LNCaP clone FGC (cell line): ENCODE measurements at regions not wholly inside any gene's neighbourhood (a gene's known extent, or its start where the extent isn't known, plus 50 kb on each side); places are given as distances from the start of the nearest gene placed in this dataset.

Experiments used
- DNase-seq: peaks from one replicate; pipeline ENCODE4 v3.0.0-alpha.2; 2011; ENCODE audit warnings: low read depth
- H3K4me3 ChIP-seq: 2 replicates; pipeline ENCODE4 v1.5.1; 2011; ENCODE audit warnings: mild to moderate bottlenecking, low read depth, low read length, control low read depth
- TF ChIP-seq, protein P1 (sequence below): IDR thresholded peaks from 2 replicates; pipeline ENCODE4 v1.5.1; 2012; ENCODE audit warnings: mild to moderate bottlenecking; ENCODE audit not compliant: control insufficient read depth, insufficient read depth; ENCODE audit errors: extremely low read depth

DNA sequence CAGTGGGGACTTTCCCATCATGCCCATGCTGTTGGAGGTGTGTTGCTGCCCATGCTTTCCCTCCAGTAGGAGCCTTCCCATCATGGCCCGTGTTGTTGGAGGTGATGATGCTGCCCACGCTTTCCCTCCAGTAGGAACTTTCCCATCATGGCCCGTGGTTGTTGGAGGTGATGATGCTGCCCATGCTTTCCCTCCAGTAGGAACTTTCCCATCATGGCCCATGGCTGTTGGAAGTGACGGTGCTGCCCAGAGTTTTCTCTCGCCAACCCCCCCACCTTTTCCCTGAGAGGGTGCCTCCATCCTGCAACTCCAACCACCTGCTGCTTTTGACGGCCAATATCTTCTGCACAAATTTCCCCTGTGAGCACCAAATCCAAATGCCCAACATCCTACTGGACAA is 205.7 kb downstream of the TOMM20 start:
- DNase-seq: no peak
- TF ChIP-seq, protein P1, sequence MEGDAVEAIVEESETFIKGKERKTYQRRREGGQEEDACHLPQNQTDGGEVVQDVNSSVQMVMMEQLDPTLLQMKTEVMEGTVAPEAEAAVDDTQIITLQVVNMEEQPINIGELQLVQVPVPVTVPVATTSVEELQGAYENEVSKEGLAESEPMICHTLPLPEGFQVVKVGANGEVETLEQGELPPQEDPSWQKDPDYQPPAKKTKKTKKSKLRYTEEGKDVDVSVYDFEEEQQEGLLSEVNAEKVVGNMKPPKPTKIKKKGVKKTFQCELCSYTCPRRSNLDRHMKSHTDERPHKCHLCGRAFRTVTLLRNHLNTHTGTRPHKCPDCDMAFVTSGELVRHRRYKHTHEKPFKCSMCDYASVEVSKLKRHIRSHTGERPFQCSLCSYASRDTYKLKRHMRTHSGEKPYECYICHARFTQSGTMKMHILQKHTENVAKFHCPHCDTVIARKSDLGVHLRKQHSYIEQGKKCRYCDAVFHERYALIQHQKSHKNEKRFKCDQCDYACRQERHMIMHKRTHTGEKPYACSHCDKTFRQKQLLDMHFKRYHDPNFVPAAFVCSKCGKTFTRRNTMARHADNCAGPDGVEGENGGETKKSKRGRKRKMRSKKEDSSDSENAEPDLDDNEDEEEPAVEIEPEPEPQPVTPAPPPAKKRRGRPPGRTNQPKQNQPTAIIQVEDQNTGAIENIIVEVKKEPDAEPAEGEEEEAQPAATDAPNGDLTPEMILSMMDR: no peak
- no peak overlapping the region for H3K4me3 ChIP-seq

GRCh38 chr1:234921266-234922062 is 207.2 kb downstream of the TOMM20 start:
- DNase-seq: no peak
- TF ChIP-seq, protein P1: no peak
- no peak overlapping the region for H3K4me3 ChIP-seq

GRCh38 chr1:234920843-234921140 is 207.8 kb downstream of the TOMM20 start:
- H3K4me3 ChIP-seq: no peak overlapping the region
- TF ChIP-seq, protein P1: no peak
- DNase-seq: no peak

GRCh38 chr1:234920136-234920842 is 208.3 kb downstream of the TOMM20 start:
- DNase-seq: no peak
- TF ChIP-seq, protein P1: no peak
- no peak overlapping the region for H3K4me3 ChIP-seq

- H3K4me3 ChIP-seq: no peak overlapping the region
- TF ChIP-seq, protein P1: no peak
- no peak for DNase-seq
These were observed 209.5 kb downstream of the TOMM20 start for GRCh38 chr1:234918961-234919761.

GRCh38 chr1:234918181-234918841 is 210.3 kb downstream of the TOMM20 start:
- H3K4me3 ChIP-seq: no peak overlapping the region
- TF ChIP-seq, protein P1: no peak
- peak; percentile 97 for DNase-seq
